IMR-90 (cell line): ENCODE measurements at regions not wholly inside any gene's neighbourhood (a gene's known extent, or its start where the extent isn't known, plus 50 kb on each side); places are given as distances from the start of the nearest gene placed in this dataset.

ENCODE experiments used
- ATAC-seq: fragments of 200-7000 bp; cut with Tn5 transposase; 2 replicates; pipeline ENCODE4 v1.9.1; 2020; ENCODE audit warnings: low read depth, mild to moderate bottlenecking, moderate library complexity
- BruUV-seq: library from RNA; stranded (reverse); fragments of 400-500 nt; replicated peaks from 2 replicates; lab custom pipeline; 2021; lab: Mats Ljungman, UMichigan
- CTCF ChIA-PET: fragments of 300-600 bp; formaldehyde crosslinking; extraction: SDS; loops from one replicate; lab custom pipeline; 2021; ENCODE audit warnings: antibody characterized with exemption; lab: Yijun Ruan, JAX
- POLR2A ChIA-PET: fragments of 300-600 bp; sonication (Branson Sonifier 250); formaldehyde crosslinking; loops from one replicate; lab custom pipeline; 2022; ENCODE audit warnings: antibody characterized with exemption; ENCODE audit not compliant: unreplicated experiment; lab: Charles Lee
- DNase-seq: peaks from one replicate; pipeline ENCODE4 v3.0.0; 2013
- H2AFZ ChIP-seq: replicated peaks from 2 replicates; pipeline ENCODE3; 2013; ENCODE audit warnings: low read length, mild to moderate bottlenecking; ENCODE audit not compliant: poor library complexity
- H2AK5ac ChIP-seq: 2 replicates; pipeline ENCODE4 v1.6.1; 2013; ENCODE audit warnings: low read depth, low read length, inconsistent platforms
- H2AK9ac ChIP-seq: replicated peaks from 2 replicates; pipeline ENCODE3; 2013; ENCODE audit warnings: mild to moderate bottlenecking, low read depth, low read length, moderate library complexity; ENCODE audit not compliant: poor library complexity
- H2BK120ac ChIP-seq: 2 replicates; pipeline ENCODE4 v1.6.1; 2013; ENCODE audit warnings: low read depth, low read length, inconsistent platforms
- H2BK15ac ChIP-seq: 3 replicates; pipeline ENCODE4 v1.6.1; 2013; ENCODE audit warnings: low read depth, low read length, inconsistent platforms
- H2BK20ac ChIP-seq: 2 replicates; pipeline ENCODE4 v1.6.1; 2013; ENCODE audit warnings: low read depth, mild to moderate bottlenecking, inconsistent platforms, low read length, moderate library complexity
- H2BK5ac ChIP-seq: 2 replicates; pipeline ENCODE4 v1.6.1; 2013; ENCODE audit warnings: mild to moderate bottlenecking, low read depth, low read length, inconsistent platforms; ENCODE audit not compliant: poor library complexity, severe bottlenecking
- H3K14ac ChIP-seq: replicated peaks from 2 replicates; pipeline ENCODE4 v1.6.1; 2013; ENCODE audit warnings: low read depth, low read length, inconsistent platforms
- H3K18ac ChIP-seq: 2 replicates; pipeline ENCODE4 v1.6.1; 2013; ENCODE audit warnings: low read depth, low read length, control low read depth
- H3K23ac ChIP-seq: 2 replicates; pipeline ENCODE4 v1.6.1; 2013; ENCODE audit warnings: low read depth, low read length, inconsistent platforms
- H3K27ac ChIP-seq: 2 replicates; pipeline ENCODE4 v1.5.1; 2013; ENCODE audit warnings: mild to moderate bottlenecking, control low read depth, low read length; ENCODE audit not compliant: insufficient read depth
- H3K27me3 ChIP-seq: 2 replicates; pipeline ENCODE4 v1.6.1; 2013; ENCODE audit warnings: low read length; ENCODE audit not compliant: control insufficient read depth, insufficient read depth
- H3K36me3 ChIP-seq: 2 replicates; pipeline ENCODE4 v1.6.1; 2013; ENCODE audit warnings: low read length, mixed read lengths; ENCODE audit not compliant: control insufficient read depth, insufficient read depth
- H3K4ac ChIP-seq: 2 replicates; pipeline ENCODE4 v1.6.1; 2013; ENCODE audit warnings: low read depth, low read length, inconsistent platforms
- H3K4me1 ChIP-seq: 2 replicates; pipeline ENCODE4 v1.6.1; 2013; ENCODE audit warnings: low read length, mixed read lengths; ENCODE audit not compliant: control insufficient read depth, insufficient read depth
- H3K4me2 ChIP-seq: 2 replicates; pipeline ENCODE4 v1.6.1; 2013; ENCODE audit warnings: low read depth, mild to moderate bottlenecking, control low read depth, low read length, moderate library complexity
- H3K4me3 ChIP-seq: 2 replicates; pipeline ENCODE4 v1.5.1; 2013; ENCODE audit warnings: low read depth, mild to moderate bottlenecking, control low read depth, low read length, moderate library complexity; ENCODE audit not compliant: insufficient read depth
- H3K56ac ChIP-seq: 2 replicates; pipeline ENCODE4 v1.6.1; 2013; ENCODE audit warnings: low read length, inconsistent platforms; ENCODE audit not compliant: insufficient read depth; ENCODE audit errors: extremely low read depth
- H3K79me1 ChIP-seq, 2 experiments: 2 replicates each; pipeline ENCODE4 v1.6.1; 2013; ENCODE audit warnings: low read length in 2 of 2, inconsistent platforms in 1 of 2, low read depth in 1 of 2
- H3K9ac ChIP-seq: 2 replicates; pipeline ENCODE4 v1.6.1; 2013; ENCODE audit warnings: low read depth, low read length, control low read depth
- H3K9me1 ChIP-seq: 2 replicates; pipeline ENCODE4 v1.6.1; 2013; ENCODE audit warnings: low read length, inconsistent platforms; ENCODE audit not compliant: insufficient read depth
- H3K9me3 ChIP-seq: 2 replicates; pipeline ENCODE4 v1.6.1; 2013; ENCODE audit warnings: low read length; ENCODE audit not compliant: control insufficient read depth, insufficient read depth
- H4K20me1 ChIP-seq: 2 replicates; pipeline ENCODE4 v1.6.1; 2013; ENCODE audit warnings: low read length, inconsistent platforms; ENCODE audit not compliant: insufficient read depth
- H4K5ac ChIP-seq: 2 replicates; pipeline ENCODE4 v1.6.1; 2013; ENCODE audit warnings: mild to moderate bottlenecking, low read depth, low read length, control low read depth
- H4K8ac ChIP-seq, 2 experiments: 2 replicates each; pipeline ENCODE4 v1.6.1; 2013; ENCODE audit warnings: low read depth in 2 of 2, low read length in 2 of 2, control low read depth in 1 of 2, inconsistent platforms in 1 of 2
- H4K91ac ChIP-seq: 2 replicates; pipeline ENCODE4 v1.6.1; 2013; ENCODE audit warnings: low read depth, low read length, inconsistent platforms; ENCODE audit not compliant: insufficient read depth
- BHLHE40 ChIP-seq: fragments of 150-350 bp; IDR thresholded peaks from 2 replicates; pipeline ENCODE4 v1.6.1; 2016; ENCODE audit warnings: mild to moderate bottlenecking, low read depth, low read length
- CEBPB ChIP-seq: IDR thresholded peaks from 2 replicates; pipeline ENCODE4 v1.6.1; 2012; ENCODE audit warnings: low read depth, low read length, improper control_type of control experiment
- CHD1 ChIP-seq: IDR thresholded peaks from 2 replicates; pipeline ENCODE4 v1.6.1; 2012; ENCODE audit warnings: low read depth, low read length, improper control_type of control experiment
- FOS ChIP-seq: fragments of 150-350 bp; IDR thresholded peaks from 2 replicates; pipeline ENCODE4 v1.6.1; 2016; ENCODE audit warnings: low read depth, low read length
- MAFK ChIP-seq: IDR thresholded peaks from 2 replicates; pipeline ENCODE4 v1.6.1; 2012; ENCODE audit warnings: low read depth, low read length, improper control_type of control experiment
- MAZ ChIP-seq: IDR thresholded peaks from 2 replicates; pipeline ENCODE4 v1.6.1; 2012; ENCODE audit warnings: low read depth, mild to moderate bottlenecking, low read length, improper control_type of control experiment, moderate library complexity, borderline replicate concordance
- MXI1 ChIP-seq: IDR thresholded peaks from 2 replicates; pipeline ENCODE4 v1.6.1; 2012; ENCODE audit warnings: low read depth, mild to moderate bottlenecking, low read length, moderate library complexity, borderline replicate concordance
- NFE2L2 ChIP-seq: fragments of 150-350 bp; IDR thresholded peaks from 2 replicates; pipeline ENCODE4 v1.6.1; 2016; ENCODE audit warnings: low read depth, mild to moderate bottlenecking, low read length
- POLR2A ChIP-seq: IDR thresholded peaks from 2 replicates; pipeline ENCODE4 v1.6.1; 2012; ENCODE audit warnings: mild to moderate bottlenecking, low read depth, low read length
- RAD21 ChIP-seq: IDR thresholded peaks from 2 replicates; pipeline ENCODE4 v1.6.1; 2012; ENCODE audit warnings: low read length, improper control_type of control experiment
- RCOR1 ChIP-seq: IDR thresholded peaks from 2 replicates; pipeline ENCODE4 v1.6.1; 2012; ENCODE audit warnings: mild to moderate bottlenecking, low read length, improper control_type of control experiment; ENCODE audit not compliant: insufficient replicate concordance
- RFX5 ChIP-seq: IDR thresholded peaks from 2 replicates; pipeline ENCODE4 v1.8.0; 2012; ENCODE audit warnings: low read depth, mild to moderate bottlenecking, low read length, moderate library complexity
- SMC3 ChIP-seq: fragments of 150-350 bp; IDR thresholded peaks from 2 replicates; pipeline ENCODE4 v1.6.1; 2016; ENCODE audit warnings: low read depth, mild to moderate bottlenecking, antibody characterized with exemption, low read length, moderate library complexity
- WGBS, 2 experiments: methylation state at CpG; one replicate each; pipeline versions ENCODE4 v1.1.5 to v1.1.7; 2013; ENCODE audit warnings: missing lambda C conversion rate in 2 of 2; ENCODE audit not compliant: insufficient read length in 1 of 2; ENCODE audit errors: extremely low coverage in 2 of 2; 5-methylcytosine and 5-hydroxymethylcytosine counted together
- dilution Hi-C: fragments of 300-500 bp; cut with HindIII; formaldehyde crosslinking; loops from one replicate; pipeline ENCODE4 v1.14.3; 2018; ENCODE audit warnings: low sequenced_read_pairs; ENCODE audit not compliant: unreplicated experiment
- in situ Hi-C: fragments of 300-500 bp; cut with MboI; formaldehyde crosslinking; loops from 3 replicates; pipeline ENCODE4 v1.14.3; 2019; ENCODE audit warnings: low sequenced_read_pairs, inconsistent platforms, mixed read lengths
- intact Hi-C: fragments of 100-400 bp; cut with micrococcal nuclease; formaldehyde crosslinking; loops from 2 replicates; pipeline ENCODE4 v1.10.0; 2022
- TF ChIP-seq, protein P1 (sequence below): conservative IDR thresholded peaks from 2 replicates; pipeline ENCODE4 v1.5.1; 2012; ENCODE audit warnings: mild to moderate bottlenecking, low read depth, low read length, improper control_type of control experiment
- TF ChIP-seq, protein P2 (sequence below): fragments of 150-350 bp; IDR thresholded peaks from 2 replicates; pipeline ENCODE4 v1.6.1; 2016; ENCODE audit warnings: low read depth, mild to moderate bottlenecking, low read length, moderate library complexity, borderline replicate concordance
- TF ChIP-seq, protein P3 (sequence below): fragments of 150-350 bp; IDR thresholded peaks from 2 replicates; pipeline ENCODE4 v1.6.1; 2017; ENCODE audit warnings: mild to moderate bottlenecking, antibody characterized with exemption, low read length, low read depth

DNA sequence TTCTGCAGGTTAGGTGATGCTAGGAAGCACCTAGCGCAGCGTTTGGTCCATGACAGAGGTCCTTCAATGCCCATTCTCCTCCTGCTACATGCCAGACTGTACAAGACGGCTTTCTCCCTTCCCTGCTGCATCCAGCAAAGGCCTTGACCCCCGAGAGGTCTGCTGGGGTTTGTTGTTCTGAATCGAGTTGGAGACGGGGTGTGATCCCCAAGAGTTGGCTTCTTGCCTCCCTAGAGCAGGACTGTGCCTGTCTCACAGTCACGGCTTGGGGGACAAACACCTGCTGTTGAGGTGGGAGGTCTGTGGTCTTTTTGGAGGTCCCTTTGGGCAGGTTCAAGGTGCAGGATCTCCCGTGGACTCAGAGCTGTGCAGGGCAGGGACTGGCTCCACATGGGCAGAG, 352.3 kb upstream of the B3GAT1 start:
- TF ChIP-seq RFX5 = no peak
- no peak for TF ChIP-seq SMC3
- no peak for TF ChIP-seq CHD1
- no peak for TF ChIP-seq BHLHE40
- no peak for TF ChIP-seq MXI1
- TF ChIP-seq, protein P1, sequence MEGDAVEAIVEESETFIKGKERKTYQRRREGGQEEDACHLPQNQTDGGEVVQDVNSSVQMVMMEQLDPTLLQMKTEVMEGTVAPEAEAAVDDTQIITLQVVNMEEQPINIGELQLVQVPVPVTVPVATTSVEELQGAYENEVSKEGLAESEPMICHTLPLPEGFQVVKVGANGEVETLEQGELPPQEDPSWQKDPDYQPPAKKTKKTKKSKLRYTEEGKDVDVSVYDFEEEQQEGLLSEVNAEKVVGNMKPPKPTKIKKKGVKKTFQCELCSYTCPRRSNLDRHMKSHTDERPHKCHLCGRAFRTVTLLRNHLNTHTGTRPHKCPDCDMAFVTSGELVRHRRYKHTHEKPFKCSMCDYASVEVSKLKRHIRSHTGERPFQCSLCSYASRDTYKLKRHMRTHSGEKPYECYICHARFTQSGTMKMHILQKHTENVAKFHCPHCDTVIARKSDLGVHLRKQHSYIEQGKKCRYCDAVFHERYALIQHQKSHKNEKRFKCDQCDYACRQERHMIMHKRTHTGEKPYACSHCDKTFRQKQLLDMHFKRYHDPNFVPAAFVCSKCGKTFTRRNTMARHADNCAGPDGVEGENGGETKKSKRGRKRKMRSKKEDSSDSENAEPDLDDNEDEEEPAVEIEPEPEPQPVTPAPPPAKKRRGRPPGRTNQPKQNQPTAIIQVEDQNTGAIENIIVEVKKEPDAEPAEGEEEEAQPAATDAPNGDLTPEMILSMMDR = no peak
- TF ChIP-seq RAD21 = no peak
- no peak for TF ChIP-seq MAFK
- TF ChIP-seq POLR2A = no peak
- TF ChIP-seq CEBPB = no peak
- TF ChIP-seq, protein P2, sequence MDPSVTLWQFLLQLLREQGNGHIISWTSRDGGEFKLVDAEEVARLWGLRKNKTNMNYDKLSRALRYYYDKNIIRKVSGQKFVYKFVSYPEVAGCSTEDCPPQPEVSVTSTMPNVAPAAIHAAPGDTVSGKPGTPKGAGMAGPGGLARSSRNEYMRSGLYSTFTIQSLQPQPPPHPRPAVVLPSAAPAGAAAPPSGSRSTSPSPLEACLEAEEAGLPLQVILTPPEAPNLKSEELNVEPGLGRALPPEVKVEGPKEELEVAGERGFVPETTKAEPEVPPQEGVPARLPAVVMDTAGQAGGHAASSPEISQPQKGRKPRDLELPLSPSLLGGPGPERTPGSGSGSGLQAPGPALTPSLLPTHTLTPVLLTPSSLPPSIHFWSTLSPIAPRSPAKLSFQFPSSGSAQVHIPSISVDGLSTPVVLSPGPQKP = no peak
- no peak for TF ChIP-seq MAZ
- no peak for TF ChIP-seq RCOR1
- TF ChIP-seq NFE2L2 = no peak
- no peak for TF ChIP-seq FOS
- TF ChIP-seq, protein P3, sequence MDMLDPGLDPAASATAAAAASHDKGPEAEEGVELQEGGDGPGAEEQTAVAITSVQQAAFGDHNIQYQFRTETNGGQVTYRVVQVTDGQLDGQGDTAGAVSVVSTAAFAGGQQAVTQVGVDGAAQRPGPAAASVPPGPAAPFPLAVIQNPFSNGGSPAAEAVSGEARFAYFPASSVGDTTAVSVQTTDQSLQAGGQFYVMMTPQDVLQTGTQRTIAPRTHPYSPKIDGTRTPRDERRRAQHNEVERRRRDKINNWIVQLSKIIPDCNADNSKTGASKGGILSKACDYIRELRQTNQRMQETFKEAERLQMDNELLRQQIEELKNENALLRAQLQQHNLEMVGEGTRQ = no peak
- dilution Hi-C loops = no loop called here
- H2BK15ac ChIP-seq = no peak overlapping the region
- H2BK120ac ChIP-seq = no peak overlapping the region
- no peaks in the 10 kb centered on the region for H3K27me3 ChIP-seq
- no peak overlapping the region for H2BK5ac ChIP-seq
- no peak overlapping the region for H2BK20ac ChIP-seq
- H3K9ac ChIP-seq = no peak overlapping the region
- H3K79me1 ChIP-seq = no peaks in the 10 kb centered on the region
- H3K14ac ChIP-seq = no peak overlapping the region
- H3K9me1 ChIP-seq = no peaks in the 10 kb centered on the region
- H3K4me2 ChIP-seq = no peak overlapping the region
- no TSS peak for BruUV-seq
- H3K23ac ChIP-seq = no peak overlapping the region
- no peak overlapping the region for H3K27ac ChIP-seq
- ChIA-PET CTCF (no interaction called here), POLR2A (no interaction called here)
- no peak overlapping the region for H4K8ac ChIP-seq
- no peak overlapping the region for H3K56ac ChIP-seq
- DNase-seq (no peak), ATAC-seq (no peak)
- H3K18ac ChIP-seq = no peak overlapping the region
- no peak overlapping the region for H3K4ac ChIP-seq
- H4K20me1 ChIP-seq = no peaks in the 10 kb centered on the region
- no peaks in the 10 kb centered on the region for H3K36me3 ChIP-seq
- H4K5ac ChIP-seq = no peak overlapping the region
- intact Hi-C loops = no loop called here
- WGBS, 2 experiments = 60% methylated on average over 1 of the region's 8 CpGs; no CpG with 5 or more reads in 1 of the 2 experiments
- H2AK5ac ChIP-seq = no peak overlapping the region
- H3K9me3 ChIP-seq = peaks cover 43% of the 10 kb centered on the region
- no peak overlapping the region for H2AK9ac ChIP-seq
- no peak overlapping the region for H4K91ac ChIP-seq
- H3K4me3 ChIP-seq = no peak overlapping the region
- no peaks in the 10 kb centered on the region for H3K4me1 ChIP-seq
- in situ Hi-C loops = no loop called here
- H2AFZ ChIP-seq = no peak overlapping the region
